ENCODE measurements at regions not wholly inside any gene's neighbourhood (a gene's known extent, or its start where the extent isn't known, plus 50 kb on each side); places are given as distances from the start of the nearest gene placed in this dataset.

DNA sequence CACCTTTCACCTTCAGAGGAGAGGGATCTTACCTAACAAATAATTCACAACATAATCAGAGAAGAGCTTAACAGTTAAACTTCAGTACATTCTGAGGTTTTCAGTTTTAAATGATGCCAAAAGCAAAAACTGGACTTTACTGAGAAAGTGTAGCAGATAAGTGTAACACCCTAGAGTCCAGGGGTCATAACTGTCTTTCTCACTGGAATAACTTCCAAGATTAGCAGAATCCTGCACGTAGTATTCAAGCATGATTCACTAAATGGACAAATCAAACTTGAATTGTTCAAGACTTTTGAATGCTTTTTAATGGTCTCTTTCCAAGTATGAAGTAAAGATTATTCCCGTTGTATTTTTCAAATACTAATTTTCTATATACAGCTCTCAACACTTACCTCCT is 180.1 kb upstream of the NREP start:
- no peak overlapping the region for H3K4me3 ChIP-seq (ENCODE audit: control insufficient read depth, low read depth, low read length)
- DNase-seq (ENCODE audit: low read depth): no peak
- TF ChIP-seq, protein P1, sequence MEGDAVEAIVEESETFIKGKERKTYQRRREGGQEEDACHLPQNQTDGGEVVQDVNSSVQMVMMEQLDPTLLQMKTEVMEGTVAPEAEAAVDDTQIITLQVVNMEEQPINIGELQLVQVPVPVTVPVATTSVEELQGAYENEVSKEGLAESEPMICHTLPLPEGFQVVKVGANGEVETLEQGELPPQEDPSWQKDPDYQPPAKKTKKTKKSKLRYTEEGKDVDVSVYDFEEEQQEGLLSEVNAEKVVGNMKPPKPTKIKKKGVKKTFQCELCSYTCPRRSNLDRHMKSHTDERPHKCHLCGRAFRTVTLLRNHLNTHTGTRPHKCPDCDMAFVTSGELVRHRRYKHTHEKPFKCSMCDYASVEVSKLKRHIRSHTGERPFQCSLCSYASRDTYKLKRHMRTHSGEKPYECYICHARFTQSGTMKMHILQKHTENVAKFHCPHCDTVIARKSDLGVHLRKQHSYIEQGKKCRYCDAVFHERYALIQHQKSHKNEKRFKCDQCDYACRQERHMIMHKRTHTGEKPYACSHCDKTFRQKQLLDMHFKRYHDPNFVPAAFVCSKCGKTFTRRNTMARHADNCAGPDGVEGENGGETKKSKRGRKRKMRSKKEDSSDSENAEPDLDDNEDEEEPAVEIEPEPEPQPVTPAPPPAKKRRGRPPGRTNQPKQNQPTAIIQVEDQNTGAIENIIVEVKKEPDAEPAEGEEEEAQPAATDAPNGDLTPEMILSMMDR (IDR thresholded peaks at IDR 0.05; ENCODE audit: control insufficient read depth, insufficient read depth, low read depth, low read length, missing control alignments): no peak

DNA sequence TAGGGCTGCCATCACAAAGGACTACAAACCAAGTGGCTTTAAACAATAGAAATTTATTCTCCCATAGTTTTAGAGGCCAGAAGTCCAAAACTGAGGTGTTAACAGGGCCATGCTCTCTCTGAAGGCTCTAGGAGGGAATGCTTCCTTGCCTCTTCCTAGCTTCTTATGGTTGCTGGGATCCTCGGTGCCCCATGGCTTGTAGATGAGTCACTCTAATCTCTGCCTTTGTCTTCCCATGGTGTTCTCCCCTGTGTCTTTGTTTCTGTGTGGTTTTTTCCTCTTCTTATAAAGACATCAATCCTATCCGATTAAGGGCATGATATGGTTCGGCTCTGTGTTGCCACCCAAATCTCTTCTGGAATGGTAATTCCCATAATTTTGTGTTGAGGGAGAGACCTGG is 178.8 kb upstream of the NREP start:
- H3K4me3 ChIP-seq (ENCODE audit: control insufficient read depth, low read depth, low read length): no peak overlapping the region
- TF ChIP-seq, protein P1 (IDR thresholded peaks at IDR 0.05; ENCODE audit: control insufficient read depth, insufficient read depth, low read depth, low read length, missing control alignments): no peak

DNA sequence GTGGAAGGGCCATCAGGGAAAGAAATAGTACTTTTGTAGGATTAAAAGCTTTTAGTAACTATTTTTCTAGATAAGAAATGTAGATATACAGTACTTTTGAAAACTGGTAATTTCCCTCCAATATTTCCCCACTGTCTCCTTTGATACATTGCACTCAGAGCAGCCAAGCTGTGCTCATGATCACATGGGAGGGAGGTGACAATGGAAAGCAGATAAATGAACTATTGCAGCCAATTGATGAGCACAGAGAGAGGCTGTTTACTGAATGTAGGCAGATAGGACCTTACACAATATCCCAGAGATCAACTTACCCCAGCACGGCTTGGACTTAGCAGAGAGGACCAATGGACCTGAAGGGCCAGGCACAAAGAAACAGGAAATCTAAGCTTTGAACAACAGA is 178.0 kb upstream of the NREP start:
- no peak overlapping the region for H3K4me3 ChIP-seq (ENCODE audit: control insufficient read depth, low read depth, low read length)
- TF ChIP-seq, protein P1 (IDR thresholded peaks at IDR 0.05; ENCODE audit: control insufficient read depth, insufficient read depth, low read depth, low read length, missing control alignments): no peak
- DNase-seq (ENCODE audit: low read depth): no peak

More for the DNA sequence above, 178.8 kb upstream of the NREP start:
- DNase-seq (ENCODE audit: low read depth): no peak

DNA sequence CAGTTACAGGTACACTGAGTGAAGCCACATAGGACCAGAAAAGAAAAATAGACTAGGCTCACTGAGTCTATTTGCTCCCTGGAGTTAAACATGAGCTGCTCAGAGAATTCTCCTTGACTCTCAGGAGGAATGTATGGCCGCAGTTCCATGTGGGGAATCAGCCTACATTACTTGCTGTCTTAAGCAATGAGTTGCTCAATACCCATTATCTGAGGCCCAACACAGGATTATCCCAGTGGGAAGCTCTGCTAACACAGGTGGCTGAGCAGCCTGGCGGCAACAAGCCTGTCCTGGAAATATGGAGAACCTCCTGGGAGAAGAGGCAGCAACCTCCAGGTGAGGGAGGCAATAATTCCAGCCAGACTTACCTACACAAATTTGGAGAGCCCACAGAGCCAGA is 177.5 kb upstream of the NREP start:
- TF ChIP-seq, protein P1 (IDR thresholded peaks at IDR 0.05; ENCODE audit: control insufficient read depth, insufficient read depth, low read depth, low read length, missing control alignments): no peak
- DNase-seq (ENCODE audit: low read depth): no peak
- H3K4me3 ChIP-seq (ENCODE audit: control insufficient read depth, low read depth, low read length): no peak overlapping the region

DNA sequence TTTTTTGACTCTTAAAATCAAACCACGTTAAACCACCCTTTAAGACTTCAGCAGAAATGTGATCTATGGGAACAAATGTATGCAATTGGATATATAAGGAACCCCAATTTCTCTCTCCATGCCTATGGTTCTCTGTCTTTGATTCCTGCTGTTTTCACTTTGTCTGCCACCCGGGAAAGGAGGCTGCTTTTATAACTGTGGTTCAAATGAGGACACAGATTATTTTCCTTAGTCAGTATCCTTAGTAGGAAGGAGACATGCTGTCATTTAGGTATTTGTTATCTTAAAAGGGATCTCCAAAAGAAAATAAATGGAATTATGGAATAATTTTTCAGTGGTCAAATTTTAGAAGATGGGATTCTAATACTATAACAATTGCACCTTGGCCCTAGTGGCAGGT is 176.1 kb upstream of the NREP start:
- no peak for DNase-seq (ENCODE audit: low read depth)
- TF ChIP-seq, protein P1 (IDR thresholded peaks at IDR 0.05; ENCODE audit: control insufficient read depth, insufficient read depth, low read depth, low read length, missing control alignments): no peak

DNA sequence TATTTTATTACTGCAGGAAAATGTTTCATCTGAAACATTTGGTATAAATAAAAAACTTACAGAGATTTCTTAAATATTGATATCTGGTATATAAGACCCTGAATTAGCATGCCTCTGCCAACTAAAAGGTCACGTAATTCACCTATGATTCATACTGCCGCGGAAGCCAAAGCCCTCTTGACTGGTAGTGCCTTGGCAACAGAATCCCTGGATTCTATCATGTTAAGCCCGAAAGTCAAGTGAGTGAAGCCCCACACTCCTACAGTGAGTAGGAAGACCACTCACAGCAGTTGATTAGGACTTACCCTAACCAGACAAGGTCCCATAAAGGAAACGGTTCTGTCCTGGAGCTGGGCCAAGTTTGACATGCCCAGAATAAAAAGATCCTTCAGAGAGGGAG is 175.6 kb upstream of the NREP start:
- TF ChIP-seq, protein P1 (IDR thresholded peaks at IDR 0.05; ENCODE audit: control insufficient read depth, insufficient read depth, low read depth, low read length, missing control alignments): no peak
- H3K4me3 ChIP-seq (ENCODE audit: control insufficient read depth, low read depth, low read length): no peak overlapping the region
- DNase-seq (ENCODE audit: low read depth): no peak

More for the DNA sequence above, 176.1 kb upstream of the NREP start:
- H3K4me3 ChIP-seq (ENCODE audit: control insufficient read depth, low read depth, low read length): no peak overlapping the region

DNA sequence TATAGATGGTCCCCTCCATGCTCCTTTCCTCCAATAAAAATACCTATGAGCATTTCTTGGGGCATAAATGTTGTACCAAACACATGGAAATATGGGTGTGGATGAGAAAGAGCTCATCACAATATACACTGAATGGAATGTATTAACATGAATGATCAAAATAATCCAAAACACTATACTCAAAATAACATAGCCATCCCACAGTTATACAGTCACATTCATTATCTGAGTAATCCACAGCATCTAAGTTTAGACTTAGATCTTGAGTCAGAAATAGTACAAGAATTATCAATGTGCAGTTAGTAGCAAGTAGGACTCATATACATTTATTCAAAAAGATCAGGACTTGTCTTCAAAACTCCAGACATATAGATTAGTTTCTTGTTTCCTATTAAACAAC is 175.2 kb upstream of the NREP start:
- no peak overlapping the region for H3K4me3 ChIP-seq (ENCODE audit: control insufficient read depth, low read depth, low read length)
- no peak for DNase-seq (ENCODE audit: low read depth)
- TF ChIP-seq, protein P1 (IDR thresholded peaks at IDR 0.05; ENCODE audit: control insufficient read depth, insufficient read depth, low read depth, low read length, missing control alignments): no peak

Data from AG09309 (cell line).